Cardiac fibroblast (primary cell): ENCODE measurements at regions not wholly inside any gene's neighbourhood (a gene's known extent, or its start where the extent isn't known, plus 50 kb on each side); places are given as distances from the start of the nearest gene placed in this dataset.

Experiments
- DNase-seq, 2 donors: peaks; one replicate each; pipeline versions ENCODE4 v3.0.0 to v3.0.0-alpha.2; 2010; ENCODE audit warnings: low read depth in 2 of 2
- H3K4me3 ChIP-seq, 2 donors: replicated peaks in 1 of 2; 1 replicate in 1 of 2; 2 replicates in 1 of 2; pipeline ENCODE4 v1.5.1; 2011; ENCODE audit warnings: low read depth in 2 of 2, low read length in 2 of 2, mild to moderate bottlenecking in 2 of 2, moderate library complexity in 1 of 2
- CTCF ChIP-seq: IDR thresholded peaks from one replicate; pipeline ENCODE4 v1.5.1; 2011; ENCODE audit warnings: low read depth, mild to moderate bottlenecking, low read length, inconsistent platforms

GRCh38 chr5:26691486-26691885 is 346.9 kb downstream of the CDH9 start:
- no peak for DNase-seq
- no peak overlapping the region for H3K4me3 ChIP-seq
- no peak for TF ChIP-seq CTCF

GRCh38 chr5:26690511-26690910 is 347.9 kb downstream of the CDH9 start:
- no peak overlapping the region for H3K4me3 ChIP-seq
- no peak for TF ChIP-seq CTCF
- DNase-seq, result no peak

GRCh38 chr5:26681861-26682260 is 356.5 kb downstream of the CDH9 start:
- DNase-seq, result no peak
- no peak for TF ChIP-seq CTCF
- H3K4me3 ChIP-seq, result no peak overlapping the region

- no peak for DNase-seq
- no peak for TF ChIP-seq CTCF
- no peak overlapping the region for H3K4me3 ChIP-seq
These were observed 363.5 kb downstream of the CDH9 start for GRCh38 chr5:26674846-26675245.

GRCh38 chr5:26669523-26669922 is 368.9 kb downstream of the CDH9 start:
- H3K4me3 ChIP-seq, result no peak overlapping the region
- DNase-seq, result no peak
- TF ChIP-seq CTCF, result no peak

- H3K4me3 ChIP-seq, result no peak overlapping the region
- no peak for TF ChIP-seq CTCF
- DNase-seq, result no peak
These were observed 369.4 kb downstream of the CDH9 start for GRCh38 chr5:26669031-26669430.

- no peak for DNase-seq
- TF ChIP-seq CTCF, result no peak
- no peak overlapping the region for H3K4me3 ChIP-seq
These were observed 372.0 kb downstream of the CDH9 start for GRCh38 chr5:26666371-26666770.
